B cell (primary cell): ENCODE measurements at regions not wholly inside any gene's neighbourhood (a gene's known extent, or its start where the extent isn't known, plus 50 kb on each side); places are given as distances from the start of the nearest gene placed in this dataset.

ENCODE experiments used
- EZH2 ChIP-seq: IDR thresholded peaks from 2 replicates; pipeline ENCODE4 v1.6.1; 2012; ENCODE audit warnings: borderline replicate concordance, low read depth, mild to moderate bottlenecking, moderate library complexity, low read length; ENCODE audit not compliant: insufficient read depth, poor library complexity, severe bottlenecking
- TF ChIP-seq, protein P1 (sequence below): fragments of 200-600 bp; IDR thresholded peaks from one replicate; pipeline ENCODE4 v1.8.0; 2022; ENCODE audit warnings: antibody characterized with exemption, mild to moderate bottlenecking

DNA sequence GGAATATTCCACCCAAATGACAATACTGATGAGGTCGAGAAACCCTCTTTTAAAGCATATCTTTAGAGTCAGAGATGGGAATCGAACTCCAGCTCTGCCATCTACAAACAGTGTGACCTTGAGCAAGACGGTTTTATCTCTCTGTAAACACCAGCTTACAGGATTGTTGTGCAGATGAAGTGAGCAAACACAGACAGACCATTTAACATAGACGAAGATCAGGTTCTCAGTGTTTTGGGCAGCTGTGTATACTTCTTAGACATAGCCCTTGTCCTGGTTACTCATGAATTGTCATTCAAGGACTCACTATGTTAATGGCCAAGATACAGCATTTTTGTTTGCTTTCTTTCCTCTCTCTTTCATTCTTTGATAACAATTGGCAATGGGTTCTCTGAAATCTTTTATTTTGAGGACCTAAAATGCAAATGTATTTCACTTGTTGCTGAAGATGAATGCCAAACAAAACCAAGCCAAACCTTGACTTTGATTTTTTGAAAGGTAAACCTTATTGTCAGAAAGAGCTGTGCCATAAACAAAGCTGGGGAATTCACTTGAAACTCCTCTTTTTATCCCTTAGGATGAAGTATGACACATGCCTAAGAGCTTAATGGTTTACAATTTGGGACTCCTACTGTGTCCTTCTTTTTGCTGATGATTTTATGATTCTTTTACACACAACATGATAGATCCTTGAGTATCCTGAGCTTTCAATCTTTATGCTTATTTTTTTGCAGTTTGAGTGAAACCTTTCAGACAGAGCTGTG is 250.0 kb upstream of the PDZRN3 start:
- TF ChIP-seq, protein P1, sequence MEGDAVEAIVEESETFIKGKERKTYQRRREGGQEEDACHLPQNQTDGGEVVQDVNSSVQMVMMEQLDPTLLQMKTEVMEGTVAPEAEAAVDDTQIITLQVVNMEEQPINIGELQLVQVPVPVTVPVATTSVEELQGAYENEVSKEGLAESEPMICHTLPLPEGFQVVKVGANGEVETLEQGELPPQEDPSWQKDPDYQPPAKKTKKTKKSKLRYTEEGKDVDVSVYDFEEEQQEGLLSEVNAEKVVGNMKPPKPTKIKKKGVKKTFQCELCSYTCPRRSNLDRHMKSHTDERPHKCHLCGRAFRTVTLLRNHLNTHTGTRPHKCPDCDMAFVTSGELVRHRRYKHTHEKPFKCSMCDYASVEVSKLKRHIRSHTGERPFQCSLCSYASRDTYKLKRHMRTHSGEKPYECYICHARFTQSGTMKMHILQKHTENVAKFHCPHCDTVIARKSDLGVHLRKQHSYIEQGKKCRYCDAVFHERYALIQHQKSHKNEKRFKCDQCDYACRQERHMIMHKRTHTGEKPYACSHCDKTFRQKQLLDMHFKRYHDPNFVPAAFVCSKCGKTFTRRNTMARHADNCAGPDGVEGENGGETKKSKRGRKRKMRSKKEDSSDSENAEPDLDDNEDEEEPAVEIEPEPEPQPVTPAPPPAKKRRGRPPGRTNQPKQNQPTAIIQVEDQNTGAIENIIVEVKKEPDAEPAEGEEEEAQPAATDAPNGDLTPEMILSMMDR, result no peak
- no peak for TF ChIP-seq EZH2
